GM23338 (cell line): ENCODE measurements at regions not wholly inside any gene's neighbourhood (a gene's known extent, or its start where the extent isn't known, plus 50 kb on each side); places are given as distances from the start of the nearest gene placed in this dataset.

ENCODE experiments used
- ATAC-seq: fragments of 200-7000 bp; cut with Tn5 transposase; 3 replicates; pipeline ENCODE4 v1.9.1; 2020
- DNase-seq: peaks from one replicate; pipeline ENCODE4 v3.0.0-alpha.2; 2015; ENCODE audit warnings: low spot score
- H2AFZ ChIP-seq: fragments of 200-600 bp; sonication (generic); 2 replicates; pipeline ENCODE4 v1.8.0; 2016; ENCODE audit warnings: antibody characterized with exemption, mild to moderate bottlenecking, moderate library complexity
- H3F3A ChIP-seq: fragments of 200-600 bp; sonication (generic); replicated peaks from 2 replicates; pipeline ENCODE4 v1.8.0; 2017; ENCODE audit warnings: antibody characterized with exemption, mixed run types, low read depth
- H3K27ac ChIP-seq: fragments of 200-600 bp; sonication (generic); 2 replicates; pipeline ENCODE4 v1.6.1; 2016; ENCODE audit warnings: low read depth
- H3K27me3 ChIP-seq: fragments of 200-600 bp; sonication (generic); 2 replicates; pipeline ENCODE4 v1.8.0; 2016; ENCODE audit warnings: mild to moderate bottlenecking, mixed run types, moderate library complexity; ENCODE audit not compliant: insufficient read depth
- H3K36me3 ChIP-seq: fragments of 200-600 bp; sonication (generic); 2 replicates; pipeline ENCODE4 v1.8.0; 2016; ENCODE audit warnings: mild to moderate bottlenecking; ENCODE audit not compliant: insufficient read depth
- H3K4me1 ChIP-seq: fragments of 200-600 bp; sonication (generic); 2 replicates; pipeline ENCODE4 v1.8.0; 2016; ENCODE audit warnings: mild to moderate bottlenecking, moderate library complexity; ENCODE audit not compliant: insufficient read depth
- H3K4me2 ChIP-seq: fragments of 200-600 bp; sonication (generic); 2 replicates; pipeline ENCODE4 v1.7.1; 2017; ENCODE audit warnings: mixed run types
- H3K4me3 ChIP-seq: fragments of 200-600 bp; sonication (generic); 2 replicates; pipeline ENCODE4 v1.6.1; 2016; ENCODE audit warnings: mixed run types
- H3K79me2 ChIP-seq: fragments of 200-600 bp; sonication (generic); replicated peaks from 2 replicates; pipeline ENCODE4 v1.8.0; 2017; ENCODE audit warnings: mild to moderate bottlenecking; ENCODE audit not compliant: insufficient read depth
- H3K9me2 ChIP-seq: fragments of 200-600 bp; sonication (generic); 2 replicates; pipeline ENCODE4 v1.8.0; 2017; ENCODE audit not compliant: insufficient read depth
- H4K20me1 ChIP-seq: fragments of 200-600 bp; sonication (generic); replicated peaks from 2 replicates; pipeline ENCODE4 v1.8.0; 2017; ENCODE audit warnings: mild to moderate bottlenecking; ENCODE audit not compliant: insufficient read depth
- H3K27ac Mint-ChIP-seq: 2 replicates; pipeline ENCODE4 v1.8.0; 2020; ENCODE audit warnings: inconsistent platforms, mild to moderate bottlenecking, moderate library complexity, mixed read lengths
- H3K27me3 Mint-ChIP-seq: 3 replicates; pipeline ENCODE4 v1.8.0; 2022; ENCODE audit warnings: low read depth, mild to moderate bottlenecking, moderate library complexity, mixed read lengths, inconsistent platforms; ENCODE audit not compliant: insufficient read depth, poor library complexity
- H3K36me3 Mint-ChIP-seq: 3 replicates; pipeline ENCODE4 v1.8.0; 2021; ENCODE audit warnings: low read depth, mild to moderate bottlenecking, inconsistent platforms, moderate library complexity, mixed read lengths
- H3K4me1 Mint-ChIP-seq: 3 replicates; pipeline ENCODE4 v1.8.0; 2020; ENCODE audit warnings: mild to moderate bottlenecking, inconsistent platforms, mixed read lengths
- H3K4me3 Mint-ChIP-seq: 3 replicates; pipeline ENCODE4 v1.8.0; 2021; ENCODE audit warnings: moderate library complexity, mild to moderate bottlenecking, inconsistent platforms, mixed read lengths
- H3K9me3 Mint-ChIP-seq: 3 replicates; pipeline ENCODE4 v1.8.0; 2020; ENCODE audit warnings: moderate library complexity, mild to moderate bottlenecking, inconsistent platforms, mixed read lengths
- CREB1 ChIP-seq: fragments of 250-450 bp; sonication (Bioruptor Pico); IDR thresholded peaks from 2 replicates; pipeline ENCODE4 v1.5.0; 2020; ENCODE audit warnings: low read depth, mild to moderate bottlenecking, moderate library complexity
- CTCF ChIP-seq, 2 experiments: fragments of 200-600 bp in 1 of 2; sonication (generic) in 1 of 2; conservative IDR thresholded peaks; 2 replicates each; pipeline versions ENCODE4 v1.5.1 to v1.6.1; 2016 to 2017; ENCODE audit warnings: antibody characterized with exemption in 2 of 2, low read depth in 2 of 2, mild to moderate bottlenecking in 2 of 2, moderate library complexity in 1 of 2
- ETS1 ChIP-seq: IDR thresholded peaks from 2 replicates; pipeline ENCODE4 v1.6.1; 2016; ENCODE audit warnings: antibody characterized with exemption
- EZH2 ChIP-seq: fragments of 200-600 bp; sonication (generic); IDR thresholded peaks from one replicate; pipeline ENCODE4 v1.8.0; 2017; ENCODE audit warnings: antibody characterized with exemption, mild to moderate bottlenecking, low read depth; ENCODE audit not compliant: unreplicated experiment
- EZH2phosphoT487 ChIP-seq: fragments of 200-600 bp; sonication (generic); IDR thresholded peaks from one replicate; pipeline ENCODE4 v1.8.1; 2018; ENCODE audit warnings: antibody characterized with exemption; ENCODE audit not compliant: unreplicated experiment
- JUNB ChIP-seq: IDR thresholded peaks from one replicate; pipeline ENCODE4 v1.6.1; 2016; ENCODE audit warnings: antibody characterized with exemption; ENCODE audit not compliant: unreplicated experiment
- NANOG ChIP-seq: IDR thresholded peaks from 2 replicates; pipeline ENCODE4 v1.6.1; 2016; ENCODE audit warnings: antibody characterized with exemption, borderline replicate concordance
- POLR2AphosphoS5 ChIP-seq: IDR thresholded peaks from 2 replicates; pipeline ENCODE4 v1.6.1; 2016; ENCODE audit warnings: antibody characterized with exemption, low read depth
- REST ChIP-seq: IDR thresholded peaks from one replicate; pipeline ENCODE4 v1.6.1; 2018; ENCODE audit warnings: antibody characterized with exemption; ENCODE audit not compliant: unreplicated experiment
- STAT1 ChIP-seq: IDR thresholded peaks from one replicate; pipeline ENCODE4 v1.6.1; 2016; ENCODE audit warnings: antibody characterized with exemption; ENCODE audit not compliant: unreplicated experiment
- ZNF114 ChIP-seq: fragments of 250-450 bp; sonication (Bioruptor Pico); IDR thresholded peaks from 2 replicates; pipeline ENCODE4 v1.5.0; 2020; ENCODE audit warnings: mild to moderate bottlenecking, moderate library complexity
- ZNF331 ChIP-seq: fragments of 250-450 bp; sonication (Bioruptor Pico); IDR thresholded peaks from 2 replicates; pipeline ENCODE4 v1.5.0; 2020; ENCODE audit warnings: low read depth, mild to moderate bottlenecking, moderate library complexity
- ZNF462 ChIP-seq: fragments of 250-450 bp; sonication (Bioruptor Pico); IDR thresholded peaks from 2 replicates; pipeline ENCODE4 v1.5.0; 2020; ENCODE audit warnings: mild to moderate bottlenecking, moderate library complexity

- TF ChIP-seq ZNF114 (CRISPR knock-in tag) (no peak), CREB1 (CRISPR knock-in tag) (no peak), POLR2AphosphoS5 (no peak), ZNF462 (CRISPR knock-in tag) (no peak), EZH2phosphoT487 (no peak), REST (no peak), EZH2 (no peak), JUNB (no peak), ZNF331 (no peak), ETS1 (no peak), CTCF (conservative IDR thresholded peaks at IDR 0.05; ENCODE audit: low read depth in 2 of 2) (no peak), STAT1 (no peak), NANOG (no peak)
- H3K4me2 ChIP-seq = no peak overlapping the region
- H3K27me3 Mint-ChIP-seq = peaks cover 6% of the 10 kb centered on the region
- no peaks in the 10 kb centered on the region for H3F3A ChIP-seq
- no peak overlapping the region for H2AFZ ChIP-seq
- no peak overlapping the region for H3K27ac Mint-ChIP-seq
- no peak for ATAC-seq
- H3K4me1 Mint-ChIP-seq = peaks cover 10% of the 10 kb centered on the region
- H3K36me3 ChIP-seq = no peaks in the 10 kb centered on the region
- H3K4me3 ChIP-seq = no peak overlapping the region
- no peaks in the 10 kb centered on the region; the same call in 1 of the 2 replicates for H3K9me2 ChIP-seq
- H3K27me3 ChIP-seq = no peaks in the 10 kb centered on the region
- H3K9me3 Mint-ChIP-seq = peaks cover 29% of the 10 kb centered on the region
- no peaks in the 10 kb centered on the region; the same call in 1 of the 2 replicates for H3K4me1 ChIP-seq
- no peaks in the 10 kb centered on the region for H4K20me1 ChIP-seq
- H3K36me3 Mint-ChIP-seq = peaks cover 32% of the 10 kb centered on the region
- DNase-seq = no peak
- H3K27ac ChIP-seq = no peak overlapping the region
- H3K4me3 Mint-ChIP-seq = no peak overlapping the region
- H3K79me2 ChIP-seq = no peaks in the 10 kb centered on the region
These were observed 272.5 kb downstream of the THBS2 start for GRCh38 chr6:168981187-168981586.
